Left lobe of liver (tissue), 2 donors: ENCODE measurements at regions not wholly inside any gene's neighbourhood (a gene's known extent, or its start where the extent isn't known, plus 50 kb on each side); places are given as distances from the start of the nearest gene placed in this dataset.
"Not testable (repeated sequence)": the region's sequence is repeated elsewhere in the genome, so short reads cannot be mapped to it uniquely, and the experiment has no call there.

ENCODE experiments used
- ATAC-seq: fragments of 200-7000 bp; cut with Tn5 transposase; one replicate; pipeline ENCODE4 v1.9.1; 2020; ENCODE audit warnings: mild to moderate bottlenecking, moderate library complexity
- DNase-seq: peaks from one replicate; pipeline ENCODE4 v3.0.0-alpha.2; 2020; ENCODE audit warnings: low spot score
- donor health status: DM: no; HTN: no; CAD: no; lungs with moderate emphysema.
- donor health status: DM: no; HTN: yes; CAD: no.

DNA sequence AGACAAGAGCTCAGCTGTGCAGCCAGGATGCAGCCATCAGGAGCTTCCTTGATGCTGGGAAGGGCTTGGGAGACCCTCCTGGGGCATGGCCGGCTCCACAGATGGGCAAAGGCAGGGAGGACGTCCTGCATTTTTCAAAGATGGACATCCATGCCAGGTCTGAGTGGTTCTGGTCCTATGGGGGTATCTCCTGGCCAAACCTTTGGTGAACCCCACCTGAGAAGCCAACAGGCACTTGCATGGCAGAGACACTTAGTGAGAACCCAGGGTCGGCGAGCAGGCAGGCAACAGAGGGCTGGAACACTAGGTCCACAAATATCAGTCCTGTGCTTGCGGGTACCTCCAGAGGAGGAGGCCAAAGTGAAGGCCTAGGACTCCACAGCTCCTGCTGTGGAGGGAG is 70.0 kb downstream of the KCTD15 start:
- DNase-seq (no peak), ATAC-seq (no peak)

DNA sequence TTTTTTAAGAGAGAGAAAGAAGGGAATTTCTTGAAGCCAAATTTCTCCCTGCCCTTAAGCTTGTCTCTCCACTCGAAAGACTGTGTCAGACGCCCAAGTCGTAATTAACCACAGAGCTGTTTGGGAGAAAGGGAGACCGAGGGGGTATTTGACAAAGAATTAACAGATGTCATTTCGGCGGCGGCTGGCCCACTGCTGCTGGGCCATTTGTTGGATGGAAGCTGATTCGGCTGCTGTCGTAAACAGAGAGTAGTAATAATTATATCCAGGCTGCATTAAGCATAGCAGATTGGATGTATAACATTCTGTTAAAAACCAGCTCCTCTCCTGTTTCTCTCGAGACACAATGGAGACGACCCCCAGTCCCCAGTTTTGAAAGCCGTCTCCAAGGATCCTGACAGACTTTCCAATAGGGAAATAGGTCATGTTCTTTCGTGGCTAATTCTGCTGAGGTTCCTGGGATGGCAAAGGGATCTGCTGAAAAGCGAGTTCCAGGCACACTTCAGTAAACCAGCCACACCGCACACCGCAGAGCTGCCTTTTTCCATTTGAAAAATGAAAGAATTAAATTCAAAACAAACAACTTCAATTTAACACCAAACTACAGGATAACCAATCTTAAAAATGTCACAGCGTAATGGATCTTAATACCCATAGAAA is 71.5 kb downstream of the KCTD15 start:
- no peak for ATAC-seq
- DNase-seq, result peak; percentile 22

DNA sequence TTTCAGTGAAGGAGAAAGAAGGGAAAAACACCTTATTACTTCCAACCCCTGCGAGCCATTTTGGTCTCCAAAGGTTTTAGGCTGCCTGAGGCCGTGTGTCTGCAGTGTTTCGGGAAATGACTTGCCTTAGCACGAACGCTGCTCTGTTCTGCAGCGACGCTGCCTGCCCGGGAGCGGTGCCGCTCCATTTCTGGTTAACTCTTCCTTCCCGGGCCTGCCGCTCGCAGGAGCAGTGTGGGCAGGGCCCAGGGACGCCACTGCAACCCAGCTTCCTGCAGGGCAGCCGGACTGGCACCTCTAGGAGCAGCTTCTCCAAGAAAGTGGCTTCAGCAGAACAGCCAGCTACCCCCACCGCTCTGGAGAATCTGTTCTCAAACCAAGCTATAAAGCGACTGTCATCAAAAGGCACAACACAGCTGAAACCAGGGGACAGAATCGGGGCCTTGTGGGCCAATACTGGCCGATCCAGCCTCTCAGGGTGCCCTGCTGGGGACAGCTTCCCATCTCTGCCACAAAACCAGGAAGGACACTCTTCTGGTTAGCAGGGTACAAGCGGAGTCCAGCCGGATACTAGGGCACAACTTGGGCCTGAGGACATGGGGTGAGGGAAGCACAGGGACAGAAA is 72.2 kb downstream of the KCTD15 start:
- DNase-seq, result peak; percentile 46
- peak; percentile 83 for ATAC-seq

DNA sequence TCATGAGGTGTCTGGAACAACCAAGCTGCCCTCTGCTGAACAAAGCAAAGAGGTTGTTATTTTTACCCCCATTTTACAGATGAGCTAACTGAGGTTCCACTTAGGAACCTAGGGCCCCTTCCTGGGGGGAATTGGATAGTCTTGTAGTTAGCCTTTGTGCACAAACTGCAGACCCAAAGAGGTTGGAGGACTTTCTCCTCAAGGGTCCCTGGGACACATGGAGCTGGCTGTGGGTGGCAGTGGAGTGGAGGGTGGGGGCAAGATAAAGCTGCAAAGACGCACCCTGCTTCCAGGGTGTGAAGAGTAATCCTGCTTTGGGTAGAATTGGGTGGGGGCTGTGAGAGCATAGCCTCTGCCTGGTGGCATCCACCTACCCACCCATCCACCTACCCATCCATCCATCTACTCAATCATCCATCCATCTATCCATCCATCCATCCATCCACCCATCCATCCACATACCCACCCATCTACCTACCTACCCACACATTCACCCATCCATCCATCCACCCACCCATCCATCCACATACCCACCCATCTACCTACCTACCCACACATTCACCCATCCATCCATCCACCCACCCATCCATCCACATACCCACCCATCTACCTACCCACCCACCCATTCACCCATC is 73.7 kb downstream of the KCTD15 start:
- not testable (repeated sequence) for ATAC-seq
- DNase-seq, result peak; percentile 28

DNA sequence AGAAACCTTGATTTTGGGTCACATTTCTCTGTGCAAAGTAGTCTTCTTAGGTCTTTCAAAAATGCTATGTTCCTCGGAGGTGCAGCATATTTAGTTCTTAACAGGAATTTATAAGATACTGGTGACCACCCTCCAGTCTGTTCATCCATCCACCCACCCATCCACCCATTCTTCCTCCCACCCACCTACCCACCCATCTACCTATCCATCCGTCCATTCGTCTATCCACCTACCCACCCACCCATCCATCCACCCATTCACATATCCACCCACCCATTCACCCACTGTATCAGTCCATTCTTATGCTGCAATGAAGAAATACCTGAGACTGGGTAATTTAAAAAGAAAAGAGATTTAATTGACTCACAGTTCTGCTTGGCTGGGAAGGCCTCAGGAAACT is 74.9 kb downstream of the KCTD15 start:
- ATAC-seq (no peak), DNase-seq (no peak)

DNA sequence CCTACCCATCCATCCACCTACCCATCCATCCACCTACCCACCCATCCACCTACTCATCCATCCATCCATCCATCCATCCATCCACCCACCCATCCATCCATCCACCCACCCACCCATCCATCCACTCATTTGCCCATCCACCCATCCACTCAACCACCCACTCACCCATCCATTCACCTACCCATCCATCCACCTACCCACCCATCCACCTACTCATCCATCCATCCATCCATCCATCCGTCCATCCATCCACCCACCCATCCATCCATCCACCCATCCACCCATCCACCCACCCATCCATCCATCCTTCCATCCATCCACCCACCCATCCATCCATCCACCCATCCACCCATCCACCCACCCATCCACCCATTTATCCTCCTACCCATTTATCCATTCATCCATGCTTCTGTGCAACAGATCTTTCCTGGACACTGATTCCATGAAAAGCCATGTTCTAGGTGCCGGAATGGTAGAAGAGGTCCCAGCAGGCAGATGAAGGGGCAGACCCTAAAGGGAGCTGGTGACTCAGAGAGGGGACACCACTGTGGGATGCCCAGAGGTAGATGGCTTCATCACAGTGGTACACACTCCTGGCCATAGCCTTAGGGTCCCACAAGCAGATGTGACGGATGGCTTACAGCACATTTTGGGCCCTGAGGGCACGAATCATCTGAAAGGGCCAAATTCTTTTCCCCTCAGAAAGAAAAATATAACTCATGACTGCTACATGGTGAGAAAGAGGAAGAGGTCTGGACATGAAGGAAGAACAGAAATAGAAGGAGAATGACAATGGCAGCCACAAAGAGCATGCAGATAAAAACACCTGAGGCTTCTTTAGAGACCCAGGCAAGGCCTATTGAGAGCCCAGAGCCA is 76.0 kb downstream of the KCTD15 start:
- no peak for ATAC-seq

DNA sequence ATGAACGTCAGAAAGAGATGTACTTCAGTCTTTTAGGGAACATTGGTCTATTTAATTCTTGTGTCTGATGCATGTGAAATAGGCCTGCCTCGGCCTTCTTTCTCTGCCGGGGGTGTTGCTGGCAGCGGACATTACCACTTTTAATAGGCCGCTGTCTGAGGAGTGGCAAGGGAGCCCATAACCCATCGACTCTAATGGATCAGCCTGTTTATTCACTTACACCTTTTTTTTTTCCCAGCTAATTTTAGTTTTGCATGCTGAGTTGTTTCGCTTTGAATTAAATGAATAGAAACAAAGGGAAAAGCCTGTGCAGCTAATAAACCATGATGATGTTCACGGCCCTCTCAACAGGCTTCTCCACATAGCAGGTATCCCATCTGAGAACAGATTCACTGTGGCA is 78.4 kb downstream of the KCTD15 start:
- no peak for ATAC-seq
- DNase-seq, result no peak

More for the DNA sequence above, 76.0 kb downstream of the KCTD15 start:
- peak; percentile 18 for DNase-seq

DNA sequence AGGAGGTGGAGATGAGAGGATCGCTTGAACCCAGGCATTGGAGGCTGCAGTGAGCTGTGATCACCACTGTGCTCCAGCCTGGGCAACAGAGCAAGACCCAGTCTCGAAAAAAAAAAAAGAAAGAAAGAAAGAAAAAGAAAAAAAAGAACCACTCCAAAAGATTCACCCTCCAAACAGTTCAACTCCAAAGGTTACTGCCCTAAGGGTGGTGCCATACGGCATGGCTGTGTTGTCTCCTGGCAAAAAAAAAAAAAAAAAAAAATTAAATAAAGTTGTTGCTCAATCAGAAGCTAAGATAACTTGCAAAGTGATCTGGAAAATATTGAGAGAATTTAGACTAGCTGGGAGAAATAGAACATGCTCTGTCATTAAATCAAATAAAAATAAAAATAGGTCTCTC is 79.5 kb downstream of the KCTD15 start:
- DNase-seq, result no peak
- ATAC-seq, result peak; percentile 62

DNA sequence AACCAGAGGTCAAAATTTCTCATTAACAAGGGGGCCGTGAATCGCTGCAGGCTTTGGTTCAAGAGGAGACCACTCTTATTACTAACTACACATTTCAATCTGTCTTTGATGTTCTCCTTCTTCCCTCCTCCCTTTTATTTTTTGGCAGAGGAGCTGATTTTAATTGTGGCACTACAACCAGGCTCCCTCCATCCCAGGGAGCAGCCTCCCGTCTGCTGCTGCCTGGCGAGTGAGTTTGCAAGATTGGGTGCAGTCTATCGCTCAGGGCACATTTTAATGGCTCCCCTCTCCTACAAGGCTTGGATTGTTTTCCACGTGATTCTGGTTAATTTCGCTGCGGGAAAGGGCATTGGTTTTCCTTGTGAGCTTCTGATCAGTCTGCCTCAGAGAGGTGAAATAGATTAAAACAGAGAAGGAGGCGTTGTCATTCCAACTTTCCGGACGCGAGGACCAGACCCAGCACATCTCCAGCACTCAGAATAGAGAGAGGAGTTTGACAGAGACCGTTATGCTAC is 81.4 kb downstream of the KCTD15 start:
- DNase-seq, result no peak
- ATAC-seq, result no peak

DNA sequence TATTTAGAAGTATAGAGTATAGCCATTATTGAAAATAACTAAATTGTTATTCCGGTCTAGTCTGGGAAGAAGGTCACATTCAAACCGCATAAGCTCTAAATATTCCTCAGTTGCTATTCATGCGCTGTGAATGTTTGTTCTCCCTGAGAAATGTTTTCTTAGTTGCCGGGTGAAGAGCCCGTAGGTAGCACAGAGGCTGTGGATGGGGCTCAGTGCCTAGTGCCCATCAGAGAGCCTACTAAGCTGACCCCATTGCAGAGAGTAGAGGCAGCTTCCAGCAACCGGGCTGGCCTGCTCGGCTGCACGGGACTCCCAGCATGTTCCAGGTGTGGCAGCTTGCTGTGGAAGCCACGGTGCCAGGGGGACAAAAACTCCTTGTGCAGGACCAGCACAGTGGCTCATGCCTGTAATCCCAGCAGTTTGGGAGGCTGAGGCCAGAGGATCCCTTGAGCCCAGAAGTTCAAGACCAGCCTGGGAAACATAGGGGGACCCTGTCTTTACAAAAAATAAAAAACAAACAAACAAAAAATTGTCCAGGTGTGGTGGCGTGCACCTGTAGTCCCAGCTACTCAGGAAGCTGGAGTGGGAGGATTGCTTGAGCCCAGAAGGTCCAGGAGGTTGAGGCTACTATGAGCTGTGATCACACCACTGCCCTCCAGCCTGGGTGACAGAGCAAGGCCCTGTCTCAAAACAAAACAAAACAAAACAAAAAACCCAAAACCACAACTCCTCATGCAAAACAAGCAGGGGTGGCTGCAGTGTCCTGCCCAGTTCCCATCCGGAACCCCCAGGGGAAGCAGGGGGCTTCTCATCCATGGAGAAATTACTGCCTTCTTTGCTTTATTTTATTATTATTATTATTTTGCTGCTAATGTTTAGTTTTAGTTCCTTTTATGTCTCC is 82.5 kb downstream of the KCTD15 start:
- ATAC-seq (no peak), DNase-seq (no peak)

DNA sequence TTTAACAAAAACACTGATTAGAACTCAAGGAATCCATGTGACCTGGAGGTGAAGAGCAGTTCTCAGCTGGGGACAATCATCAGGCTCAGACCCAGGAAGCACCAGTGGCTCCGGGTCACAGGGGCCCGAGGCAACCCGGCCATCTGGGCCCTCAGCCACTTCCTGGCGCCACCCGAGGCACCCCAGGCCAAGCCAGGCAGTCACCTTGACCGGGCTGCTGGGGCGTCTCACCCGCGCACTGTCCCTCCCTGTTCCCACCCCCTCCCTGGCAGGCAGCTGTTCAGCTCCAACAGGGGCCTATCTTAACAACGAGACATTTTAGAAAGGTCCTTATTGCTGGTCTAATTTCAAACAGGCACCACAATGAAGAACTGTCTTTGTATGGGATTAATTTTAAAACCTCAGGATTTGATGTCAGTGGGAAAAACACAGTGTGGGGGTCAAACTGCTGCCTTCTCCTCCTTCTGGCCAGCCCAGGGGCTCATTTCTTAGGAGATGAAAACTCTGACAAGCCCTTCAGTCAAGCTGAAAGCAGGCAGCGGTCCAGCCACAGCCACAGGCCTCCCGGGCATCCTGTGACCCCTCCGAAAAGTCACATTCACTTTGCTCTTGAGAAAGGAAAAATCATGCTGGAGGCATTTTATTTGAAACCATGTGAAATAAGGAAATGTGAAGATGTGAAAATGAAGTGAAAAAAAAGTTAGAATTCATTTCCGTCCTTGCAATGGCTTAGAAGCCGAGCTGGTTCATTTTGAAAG is 83.3 kb downstream of the KCTD15 start:
- ATAC-seq, result peak; percentile 90
- peak; percentile 86 for DNase-seq

DNA sequence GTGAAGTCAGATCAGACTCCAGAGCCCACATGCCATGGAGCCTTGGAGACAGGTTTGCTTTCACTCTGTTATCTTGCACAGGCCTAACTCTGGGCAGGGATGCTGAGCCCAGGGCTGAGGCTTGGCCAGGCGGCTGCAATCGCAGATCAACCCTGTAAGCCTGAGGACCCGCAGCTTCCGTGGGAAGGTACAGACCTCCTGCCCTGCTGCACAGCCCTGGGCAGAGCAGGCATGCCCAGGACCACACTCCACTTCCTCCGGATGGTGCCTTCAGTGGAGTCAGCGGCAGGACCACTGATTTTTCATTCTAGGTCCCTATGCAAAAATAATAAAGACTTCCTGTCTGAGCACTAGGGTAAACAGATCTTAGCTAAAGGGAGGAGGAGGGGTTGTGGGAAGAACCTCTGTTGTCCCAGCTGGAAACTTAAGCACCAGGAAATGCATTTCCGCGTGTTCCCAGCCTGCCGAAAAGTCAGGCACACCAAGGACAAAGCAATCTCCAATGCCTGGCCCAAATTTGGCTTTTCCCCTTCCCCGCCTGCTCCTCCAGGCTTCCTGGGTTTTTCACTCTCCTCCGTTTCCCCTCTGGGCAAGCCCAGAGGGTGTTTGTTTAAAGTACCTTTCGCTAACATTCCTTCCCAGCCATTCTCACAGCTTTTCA is 87.3 kb downstream of the KCTD15 start:
- ATAC-seq (peak; percentile 40), DNase-seq (no peak)

DNA sequence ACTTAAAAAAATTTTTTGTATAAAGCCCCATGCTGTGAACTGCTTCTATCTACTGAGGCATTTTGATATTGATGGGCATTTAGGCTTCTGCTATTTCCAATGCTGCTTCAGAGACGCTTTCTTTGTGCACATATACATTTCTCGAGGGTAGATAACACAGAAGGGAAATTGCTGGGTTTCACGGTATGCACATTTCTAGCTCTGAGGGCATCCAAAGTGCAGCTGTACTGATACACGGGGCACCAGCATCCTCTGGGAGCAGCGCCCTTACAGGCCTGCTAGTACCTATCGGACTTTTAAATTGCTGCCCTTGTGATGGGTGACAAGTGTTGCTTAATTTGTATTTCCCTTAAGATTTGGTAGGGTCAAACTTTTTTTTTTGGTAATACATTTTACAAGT is 88.6 kb downstream of the KCTD15 start:
- no peak for ATAC-seq

DNA sequence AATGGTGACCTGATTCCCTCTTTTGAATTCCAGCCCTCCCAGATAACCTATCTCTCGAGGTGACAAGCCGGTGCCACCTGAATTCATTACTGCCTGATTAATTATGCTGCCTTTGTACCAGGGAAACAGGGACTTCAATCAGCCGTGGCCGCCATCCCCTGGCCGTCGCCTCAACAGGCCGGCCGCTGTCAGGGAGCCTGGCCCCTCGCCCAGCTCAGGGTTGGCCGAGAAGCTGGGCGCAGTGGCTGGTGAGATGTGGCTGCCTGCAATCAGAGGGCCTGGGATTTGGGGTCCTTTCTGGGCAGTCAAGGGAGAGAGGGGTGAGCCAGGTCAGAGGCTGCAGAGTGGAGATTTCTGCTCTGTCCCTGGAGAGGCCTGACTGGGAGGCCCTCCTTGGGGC is 91.2 kb downstream of the KCTD15 start:
- no peak for DNase-seq

More for the DNA sequence above, 88.6 kb downstream of the KCTD15 start:
- DNase-seq, result no peak

DNA sequence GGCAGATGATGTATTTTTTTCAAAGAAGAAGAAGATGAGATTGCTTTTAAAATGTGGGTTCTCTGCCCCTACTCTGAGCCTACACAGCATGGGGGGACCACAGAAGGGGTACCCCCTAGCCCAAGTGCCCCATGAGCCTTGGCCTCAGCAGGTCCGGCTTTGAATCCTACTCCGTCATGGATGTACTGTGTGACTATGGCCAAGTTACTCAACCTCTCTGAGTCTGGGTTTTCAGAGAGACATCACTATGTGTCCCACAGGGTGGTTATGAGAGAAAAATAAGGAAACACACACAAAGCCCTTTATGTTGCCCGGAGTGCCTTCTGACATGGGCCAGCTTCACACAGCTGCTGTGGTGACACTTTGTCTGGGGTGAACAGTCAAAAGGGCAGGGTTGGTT is 92.0 kb downstream of the KCTD15 start:
- ATAC-seq, result no peak

More for the DNA sequence above, 91.2 kb downstream of the KCTD15 start:
- no peak for ATAC-seq

DNA sequence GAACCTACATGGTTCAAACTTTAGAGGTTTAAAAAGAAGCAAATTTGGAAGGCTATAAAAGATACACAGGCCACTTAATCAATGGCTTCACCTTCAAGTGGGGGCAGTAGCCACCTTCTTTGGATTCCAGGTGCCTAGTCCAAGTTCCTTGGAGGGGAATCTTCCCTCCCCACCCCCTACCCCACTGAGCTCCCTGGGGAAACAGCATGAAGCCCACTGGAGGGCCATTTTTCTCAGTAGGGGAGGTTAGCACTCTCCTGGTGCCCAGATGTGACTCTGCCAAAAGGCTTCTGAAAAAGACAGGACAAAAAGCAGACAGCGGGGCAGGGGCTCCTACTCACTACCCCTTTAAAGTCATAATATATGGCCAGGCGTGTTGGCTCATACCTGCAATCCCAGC is 93.9 kb downstream of the KCTD15 start:
- DNase-seq, result no peak
- ATAC-seq, result no peak

More for the DNA sequence above, 92.0 kb downstream of the KCTD15 start:
- no peak for DNase-seq

DNA sequence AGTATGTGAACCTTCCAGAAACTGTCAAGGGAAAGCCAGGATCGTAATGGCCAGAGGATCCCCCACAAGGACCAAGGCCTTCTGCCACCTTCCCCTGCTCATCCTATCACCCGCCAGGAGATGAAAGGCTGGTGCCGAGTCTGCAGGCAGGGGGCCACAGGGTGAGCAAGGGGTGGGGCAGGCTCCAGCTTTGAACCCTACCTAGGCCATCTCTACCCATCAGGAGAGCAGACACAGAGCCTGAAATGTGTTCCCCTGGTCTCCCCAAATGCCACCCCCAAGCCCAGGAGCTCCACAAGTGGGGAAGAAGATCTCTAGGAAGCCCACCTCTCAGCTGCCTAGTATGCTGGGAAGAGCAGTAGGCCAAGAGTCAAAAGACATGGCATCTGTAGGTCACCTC is 95.1 kb downstream of the KCTD15 start:
- DNase-seq (no peak), ATAC-seq (no peak)

DNA sequence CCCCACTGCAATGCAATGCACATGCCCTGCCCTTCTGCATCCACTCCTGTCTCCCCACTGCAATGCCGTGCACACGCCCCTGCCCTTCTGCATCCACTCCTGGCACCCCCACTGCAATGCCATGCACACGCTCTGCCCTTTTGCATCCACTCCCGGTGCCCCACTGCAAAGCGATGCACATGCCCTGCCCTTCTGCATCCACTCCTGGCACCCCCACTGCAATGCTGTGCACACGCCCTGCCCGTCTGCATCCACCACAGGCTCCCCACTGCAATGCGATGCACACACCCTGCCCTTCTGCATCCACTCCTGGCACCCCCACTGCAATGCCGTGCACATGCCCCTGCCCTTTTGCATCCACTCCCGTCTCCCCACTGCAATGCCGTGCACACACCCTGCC is 98.1 kb downstream of the KCTD15 start:
- ATAC-seq, result no peak
- no peak for DNase-seq

DNA sequence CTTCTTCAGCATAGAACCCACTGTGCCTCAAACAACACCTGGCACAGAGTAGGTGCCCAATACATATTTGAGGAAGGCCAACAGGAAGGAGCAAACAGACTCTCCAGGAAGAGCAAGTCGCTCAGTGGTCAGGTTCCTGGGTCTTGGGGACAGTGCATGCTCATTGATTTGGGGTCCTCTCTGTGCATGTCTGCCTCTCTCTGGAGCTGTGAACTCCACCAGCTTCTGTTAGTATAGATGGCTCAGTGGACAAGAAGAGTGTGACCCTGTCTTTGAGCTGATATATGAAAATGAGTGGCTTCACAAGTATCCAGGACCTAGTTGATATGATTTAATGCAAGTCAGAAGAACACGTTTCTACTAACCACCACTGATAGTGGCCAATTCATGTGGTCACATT is 98.7 kb downstream of the KCTD15 start:
- DNase-seq (no peak), ATAC-seq (no peak)
